Neural crest cell (in vitro differentiated cells): ENCODE measurements at regions not wholly inside any gene's neighbourhood (a gene's known extent, or its start where the extent isn't known, plus 50 kb on each side); places are given as distances from the start of the nearest gene placed in this dataset.
A peak's percentile ranks its signal among the peaks of the same experiment; 100 is the strongest.

Experiments used
- DNase-seq: peaks from one replicate; pipeline ENCODE4 v3.0.0; 2021; ENCODE audit warnings: low read depth, mixed read lengths, low spot score
- H3K27ac Mint-ChIP-seq: one replicate; pipeline ENCODE4 v1.8.0; 2021; ENCODE audit warnings: mild to moderate bottlenecking, mixed read lengths; ENCODE audit not compliant: unreplicated experiment
- H3K27me3 Mint-ChIP-seq: 2 replicates; pipeline ENCODE4 v1.8.0; 2021; ENCODE audit warnings: low read depth, mild to moderate bottlenecking, mixed read lengths
- H3K36me3 Mint-ChIP-seq: 2 replicates; pipeline ENCODE4 v1.8.0; 2021; ENCODE audit warnings: low read depth, mild to moderate bottlenecking, mixed read lengths
- H3K4me1 Mint-ChIP-seq: 2 replicates; pipeline ENCODE4 v1.8.0; 2021; ENCODE audit warnings: mixed read lengths
- H3K4me3 Mint-ChIP-seq: one replicate; pipeline ENCODE4 v1.8.0; 2021; ENCODE audit warnings: mild to moderate bottlenecking, mixed read lengths
- H3K9me3 Mint-ChIP-seq: 2 replicates; pipeline ENCODE4 v1.8.0; 2021; ENCODE audit warnings: mixed read lengths
- TF ChIP-seq, protein P1 (sequence below): fragments of 200-600 bp; sonication (generic); conservative IDR thresholded peaks from 2 replicates; pipeline ENCODE4 v1.5.0; 2021; ENCODE audit warnings: antibody characterized with exemption, mild to moderate bottlenecking

DNA sequence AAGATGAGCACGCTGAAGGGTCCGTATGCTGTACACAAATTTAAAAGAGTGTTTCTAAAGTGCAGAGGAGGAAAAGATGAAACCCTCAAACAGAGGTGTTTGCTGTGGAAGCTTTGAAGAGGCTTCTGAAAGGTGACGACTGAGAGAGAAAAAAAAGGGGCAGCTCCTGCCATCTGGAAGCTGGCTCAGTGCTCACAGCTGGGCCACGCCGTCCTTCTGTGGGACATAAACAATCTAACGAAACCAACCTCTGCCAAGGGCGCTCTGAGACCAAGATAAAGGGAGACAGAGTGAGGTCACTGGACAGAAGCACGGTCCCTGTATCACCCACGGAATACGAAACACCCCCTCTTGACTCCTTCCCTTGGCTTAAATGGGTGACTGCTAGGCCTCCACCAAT lies 96.3 kb upstream of the SLC6A6 start:
- peak overlapping the region; percentile 30 for H3K27ac Mint-ChIP-seq
- peaks cover 5% of the 10 kb centered on the region for H3K9me3 Mint-ChIP-seq
- no peaks in the 10 kb centered on the region for H3K4me1 Mint-ChIP-seq
- TF ChIP-seq, protein P1, sequence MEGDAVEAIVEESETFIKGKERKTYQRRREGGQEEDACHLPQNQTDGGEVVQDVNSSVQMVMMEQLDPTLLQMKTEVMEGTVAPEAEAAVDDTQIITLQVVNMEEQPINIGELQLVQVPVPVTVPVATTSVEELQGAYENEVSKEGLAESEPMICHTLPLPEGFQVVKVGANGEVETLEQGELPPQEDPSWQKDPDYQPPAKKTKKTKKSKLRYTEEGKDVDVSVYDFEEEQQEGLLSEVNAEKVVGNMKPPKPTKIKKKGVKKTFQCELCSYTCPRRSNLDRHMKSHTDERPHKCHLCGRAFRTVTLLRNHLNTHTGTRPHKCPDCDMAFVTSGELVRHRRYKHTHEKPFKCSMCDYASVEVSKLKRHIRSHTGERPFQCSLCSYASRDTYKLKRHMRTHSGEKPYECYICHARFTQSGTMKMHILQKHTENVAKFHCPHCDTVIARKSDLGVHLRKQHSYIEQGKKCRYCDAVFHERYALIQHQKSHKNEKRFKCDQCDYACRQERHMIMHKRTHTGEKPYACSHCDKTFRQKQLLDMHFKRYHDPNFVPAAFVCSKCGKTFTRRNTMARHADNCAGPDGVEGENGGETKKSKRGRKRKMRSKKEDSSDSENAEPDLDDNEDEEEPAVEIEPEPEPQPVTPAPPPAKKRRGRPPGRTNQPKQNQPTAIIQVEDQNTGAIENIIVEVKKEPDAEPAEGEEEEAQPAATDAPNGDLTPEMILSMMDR: no peak
- DNase-seq: no peak
- H3K27me3 Mint-ChIP-seq: peaks cover 10% of the 10 kb centered on the region
- no peaks in the 10 kb centered on the region for H3K36me3 Mint-ChIP-seq
- H3K4me3 Mint-ChIP-seq: no peak overlapping the region

DNA sequence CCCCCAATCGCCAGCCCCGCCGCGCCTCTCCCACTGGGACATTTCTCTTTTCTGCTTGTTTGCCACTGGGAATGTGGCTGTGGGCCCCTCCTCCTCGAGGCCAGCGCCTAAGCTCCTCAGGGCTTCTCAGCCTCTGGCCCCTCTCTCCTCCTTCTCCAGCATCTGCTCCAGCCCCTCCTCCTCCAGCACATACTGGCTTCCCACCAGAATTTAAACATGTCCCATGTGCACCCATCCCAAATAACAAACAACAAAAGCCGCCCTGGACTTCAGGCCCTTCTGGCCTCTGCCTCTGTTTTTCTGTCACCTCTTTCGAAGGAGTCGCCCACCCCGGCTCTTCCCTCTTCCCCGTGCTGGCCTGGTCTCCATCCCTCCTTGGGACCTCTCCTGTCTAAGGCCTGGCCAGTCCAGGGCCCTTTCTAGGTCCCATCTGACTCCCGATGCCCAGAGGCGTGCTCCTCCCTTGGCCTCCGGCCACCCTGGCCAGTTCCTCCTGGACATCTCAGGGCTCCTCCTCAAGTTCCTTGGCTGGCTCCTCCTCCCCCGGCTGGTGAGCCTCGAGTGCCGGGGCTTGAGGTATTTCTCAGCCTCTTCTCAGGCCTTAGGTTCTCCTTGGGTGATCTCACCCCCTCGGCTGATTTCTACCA lies 94.6 kb upstream of the SLC6A6 start:
- Mint-ChIP-seq H3K4me1 (no peaks in the 10 kb centered on the region), H3K36me3 (no peaks in the 10 kb centered on the region), H3K27ac (no peak overlapping the region), H3K27me3 (peaks cover 21% of the 10 kb centered on the region), H3K4me3 (no peak overlapping the region), H3K9me3 (peaks cover 5% of the 10 kb centered on the region)
- DNase-seq: no peak
- TF ChIP-seq, protein P1: no peak

DNA sequence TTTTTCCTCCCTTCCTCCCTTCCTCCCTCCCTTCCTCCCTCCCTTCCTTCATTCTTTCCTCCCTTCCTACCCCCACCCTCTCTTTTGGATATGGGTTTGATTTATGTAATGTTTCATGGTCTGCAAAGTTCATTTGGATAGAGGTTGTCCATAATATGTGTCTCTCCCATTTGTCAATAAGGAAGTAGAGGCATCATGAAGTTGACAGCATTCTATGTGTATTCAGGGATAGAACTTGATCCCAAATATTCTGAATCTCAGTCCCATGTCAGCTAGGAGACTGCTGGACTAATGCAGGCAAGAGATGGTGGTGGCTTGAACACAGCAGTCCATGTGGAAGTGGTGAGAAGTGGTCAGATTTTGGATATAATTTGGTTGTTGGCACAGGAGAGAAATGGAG lies 90.7 kb upstream of the SLC6A6 start:
- TF ChIP-seq, protein P1: no peak
- Mint-ChIP-seq H3K4me3 (no peak overlapping the region), H3K9me3 (peaks cover 5% of the 10 kb centered on the region), H3K36me3 (no peaks in the 10 kb centered on the region), H3K27me3 (peaks cover 45% of the 10 kb centered on the region), H3K27ac (no peak overlapping the region), H3K4me1 (no peaks in the 10 kb centered on the region)
- DNase-seq: no peak

DNA sequence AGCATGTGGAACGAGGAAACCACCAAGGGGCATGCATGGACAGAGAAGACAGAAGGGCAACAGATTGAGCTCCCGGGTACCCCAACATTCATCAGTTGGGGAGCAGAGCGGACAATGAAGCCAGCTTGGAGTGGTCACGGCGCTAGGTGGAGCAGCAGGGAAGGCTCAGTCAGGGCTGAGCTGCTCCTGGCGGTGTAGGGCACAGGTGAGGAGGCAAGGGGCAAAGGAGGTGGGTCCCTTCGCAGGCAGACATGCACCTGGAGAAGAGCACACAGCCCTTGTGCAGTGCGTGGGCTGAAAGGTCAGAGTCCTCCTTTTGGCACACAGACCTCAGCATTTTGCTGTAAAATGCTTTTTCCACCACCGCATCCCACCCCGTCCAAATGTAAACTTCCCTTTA lies 90.0 kb upstream of the SLC6A6 start:
- no peak overlapping the region for H3K4me3 Mint-ChIP-seq
- TF ChIP-seq, protein P1: no peak
- H3K27me3 Mint-ChIP-seq: peaks cover 45% of the 10 kb centered on the region

DNA sequence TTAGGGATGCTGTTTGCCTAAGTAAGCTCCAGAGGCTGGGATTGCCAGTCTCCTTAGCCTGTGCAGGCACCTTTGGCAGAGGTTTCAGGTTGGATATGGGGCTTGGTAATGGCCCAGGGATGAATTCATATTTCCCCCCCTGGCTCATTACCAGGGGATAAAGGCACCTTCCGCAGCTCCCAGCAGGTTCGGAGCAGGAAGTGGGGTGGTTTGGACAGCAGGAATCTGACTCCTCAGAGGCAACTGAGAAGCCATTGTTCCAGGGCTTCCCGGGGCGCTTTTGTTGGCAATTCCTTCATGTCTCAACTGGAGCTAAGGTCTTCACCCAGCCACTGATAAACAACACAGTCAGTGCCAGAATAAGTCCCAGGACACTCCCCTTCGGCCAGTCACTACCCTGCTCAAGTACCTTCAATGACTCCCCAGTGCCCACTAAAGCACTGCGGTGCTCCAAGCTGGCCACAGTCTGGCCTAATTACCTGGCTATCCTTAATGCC lies 85.3 kb upstream of the SLC6A6 start:
- peaks cover 28% of the 10 kb centered on the region for H3K27me3 Mint-ChIP-seq
- H3K4me1 Mint-ChIP-seq: peaks cover 10% of the 10 kb centered on the region
- no peak overlapping the region for H3K4me3 Mint-ChIP-seq
- peaks cover 3% of the 10 kb centered on the region for H3K36me3 Mint-ChIP-seq
- DNase-seq: no peak
- peaks cover 5% of the 10 kb centered on the region for H3K9me3 Mint-ChIP-seq
- H3K27ac Mint-ChIP-seq: no peak overlapping the region
- TF ChIP-seq, protein P1: no peak

More for the DNA sequence above, 90.0 kb upstream of the SLC6A6 start:
- Mint-ChIP-seq H3K36me3 (no peaks in the 10 kb centered on the region), H3K27ac (no peak overlapping the region), H3K9me3 (peaks cover 5% of the 10 kb centered on the region), H3K4me1 (no peaks in the 10 kb centered on the region)
- DNase-seq: no peak
